ENCODE measurements at regions not wholly inside any gene's neighbourhood (a gene's known extent, or its start where the extent isn't known, plus 50 kb on each side); places are given as distances from the start of the nearest gene placed in this dataset.
A peak's percentile ranks its signal among the peaks of the same experiment; 100 is the strongest.

DNA sequence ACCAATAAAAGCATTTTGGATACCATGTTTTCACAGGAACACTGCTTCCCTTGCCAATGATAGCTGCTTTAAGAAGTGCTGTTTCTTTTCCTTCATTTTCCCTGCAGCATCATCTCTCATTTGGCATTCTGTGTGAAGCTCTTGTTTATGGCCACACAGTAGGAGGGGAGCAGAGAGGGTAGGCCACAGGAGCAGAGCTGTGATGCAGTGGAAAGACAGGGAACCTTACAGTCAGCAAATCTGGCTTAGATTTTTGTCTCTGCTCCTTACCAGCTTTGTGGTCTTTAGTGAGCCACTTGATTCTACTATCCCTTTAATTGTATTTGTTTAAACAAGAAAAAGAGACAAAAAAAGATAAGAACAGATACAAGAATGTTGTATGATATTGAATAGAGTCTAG lies 138.7 kb downstream of the RPL22L1 start:
- TF ChIP-seq, protein P1, sequence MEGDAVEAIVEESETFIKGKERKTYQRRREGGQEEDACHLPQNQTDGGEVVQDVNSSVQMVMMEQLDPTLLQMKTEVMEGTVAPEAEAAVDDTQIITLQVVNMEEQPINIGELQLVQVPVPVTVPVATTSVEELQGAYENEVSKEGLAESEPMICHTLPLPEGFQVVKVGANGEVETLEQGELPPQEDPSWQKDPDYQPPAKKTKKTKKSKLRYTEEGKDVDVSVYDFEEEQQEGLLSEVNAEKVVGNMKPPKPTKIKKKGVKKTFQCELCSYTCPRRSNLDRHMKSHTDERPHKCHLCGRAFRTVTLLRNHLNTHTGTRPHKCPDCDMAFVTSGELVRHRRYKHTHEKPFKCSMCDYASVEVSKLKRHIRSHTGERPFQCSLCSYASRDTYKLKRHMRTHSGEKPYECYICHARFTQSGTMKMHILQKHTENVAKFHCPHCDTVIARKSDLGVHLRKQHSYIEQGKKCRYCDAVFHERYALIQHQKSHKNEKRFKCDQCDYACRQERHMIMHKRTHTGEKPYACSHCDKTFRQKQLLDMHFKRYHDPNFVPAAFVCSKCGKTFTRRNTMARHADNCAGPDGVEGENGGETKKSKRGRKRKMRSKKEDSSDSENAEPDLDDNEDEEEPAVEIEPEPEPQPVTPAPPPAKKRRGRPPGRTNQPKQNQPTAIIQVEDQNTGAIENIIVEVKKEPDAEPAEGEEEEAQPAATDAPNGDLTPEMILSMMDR (IDR thresholded peaks at IDR 0.05): no peak
- no peak overlapping the region for H3K27ac ChIP-seq
- DNase-seq: no peak
- H3K27me3 ChIP-seq: no peaks in the 10 kb centered on the region
- H3K4me3 ChIP-seq: no peak overlapping the region
- peaks cover 0 to 2% of the 10 kb centered on the region in 2 donors for H3K4me1 ChIP-seq
- H3K36me3 ChIP-seq: no peaks in the 10 kb centered on the region
- no peak for ATAC-seq
- H3K9me3 ChIP-seq: no peaks in the 10 kb centered on the region
- intact Hi-C loops (cut with DNase I): no loop called here

DNA sequence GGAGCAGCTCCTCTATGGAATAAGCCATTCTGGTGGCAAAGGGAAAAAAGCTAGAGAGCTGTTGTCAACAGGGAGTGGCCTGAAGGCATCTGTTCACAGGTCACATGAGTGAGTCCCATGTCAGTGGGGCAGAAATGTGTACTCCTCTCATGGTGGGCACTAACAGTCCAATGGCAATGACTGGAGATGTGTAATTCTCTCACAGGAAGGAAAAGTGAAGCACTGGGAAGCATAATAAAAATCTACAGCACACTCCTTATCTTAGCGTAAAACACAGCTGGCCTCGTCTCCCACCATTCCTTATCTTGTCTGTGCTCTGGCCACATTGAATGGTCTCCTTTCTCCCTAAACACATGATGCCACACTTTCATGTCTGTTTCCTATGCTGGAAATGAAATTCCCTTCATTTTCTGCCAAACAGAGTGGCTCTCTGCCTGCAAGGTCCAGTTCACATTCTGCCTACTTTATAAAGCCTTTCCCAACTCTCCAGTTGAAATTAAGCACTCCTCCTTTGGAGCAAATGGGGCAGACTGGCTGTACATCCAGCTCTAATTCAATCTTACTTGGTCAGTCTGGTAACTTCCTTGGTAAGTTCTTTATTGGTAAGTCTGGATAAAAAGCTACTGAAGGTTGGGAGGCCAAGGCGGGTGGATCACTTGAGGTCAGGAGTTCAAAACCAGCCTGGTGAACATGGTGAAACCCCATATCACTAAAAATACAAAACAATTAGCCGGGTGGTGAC lies 139.8 kb downstream of the RPL22L1 start:
- peaks cover 0 to 2% of the 10 kb centered on the region in 2 donors for H3K4me1 ChIP-seq
- H3K27ac ChIP-seq: no peak overlapping the region
- H3K27me3 ChIP-seq: no peaks in the 10 kb centered on the region
- intact Hi-C loops (cut with DNase I): no loop called here
- TF ChIP-seq, protein P1 (IDR thresholded peaks at IDR 0.05): no peak
- H3K9me3 ChIP-seq: no peaks in the 10 kb centered on the region
- ATAC-seq (no peak), DNase-seq (no peak)
- H3K36me3 ChIP-seq: no peaks in the 10 kb centered on the region
- no peak overlapping the region for H3K4me3 ChIP-seq

DNA sequence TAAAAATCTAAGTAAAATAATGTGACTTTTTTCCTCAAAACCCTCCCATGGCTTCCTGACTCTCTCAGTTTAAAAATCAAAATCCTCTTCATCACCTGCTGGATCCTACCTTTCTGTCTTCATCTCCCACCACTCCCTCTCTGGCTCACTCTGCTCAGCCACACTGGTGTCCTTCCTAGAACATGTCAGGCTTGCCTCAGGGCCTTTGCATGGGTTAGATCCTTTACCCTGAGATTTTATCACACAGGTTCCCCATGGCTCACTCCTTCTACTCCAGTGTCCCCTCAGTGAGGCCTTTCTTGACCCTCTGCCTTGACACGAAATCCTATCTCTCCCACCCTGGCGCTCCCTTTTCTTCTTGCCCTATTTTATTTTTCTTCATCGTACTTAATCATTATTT lies 141.8 kb downstream of the RPL22L1 start:
- no peak for ATAC-seq
- Histone ChIP-seq H3K36me3 (no peaks in the 10 kb centered on the region), H3K27ac (no peak overlapping the region), H3K4me1 (peaks cover 0 to 2% of the 10 kb centered on the region in 2 donors), H3K9me3 (no peaks in the 10 kb centered on the region), H3K27me3 (no peaks in the 10 kb centered on the region), H3K4me3 (no peak overlapping the region)
- intact Hi-C loops (cut with DNase I): no loop called here
- no peak for DNase-seq
- TF ChIP-seq, protein P1 (IDR thresholded peaks at IDR 0.05): no peak

DNA sequence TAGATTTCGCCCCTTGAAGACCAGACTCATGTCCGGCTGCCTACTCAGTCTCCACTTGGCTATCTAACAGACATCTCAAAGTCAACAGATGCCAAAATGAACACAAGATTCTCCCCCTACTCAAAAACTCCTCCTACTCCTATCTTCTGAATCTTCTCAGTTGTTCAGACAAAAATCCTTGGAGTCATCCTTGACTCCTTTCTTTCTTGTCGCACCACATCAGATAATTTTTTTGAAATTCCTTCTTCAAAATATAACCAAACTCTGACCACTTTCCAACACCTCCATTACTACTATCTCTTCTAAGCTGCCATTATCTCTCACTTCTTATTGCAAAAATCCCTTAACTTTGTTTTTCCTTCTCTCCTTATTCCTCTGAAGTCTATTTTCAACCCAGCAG lies 141.9 kb upstream of the SLC7A14 start:
- intact Hi-C loops (cut with DNase I): no loop called here
- Histone ChIP-seq H3K36me3 (no peaks in the 10 kb centered on the region), H3K27me3 (no peaks in the 10 kb centered on the region), H3K4me1 (peaks cover 0 to 2% of the 10 kb centered on the region in 2 donors), H3K9me3 (no peaks in the 10 kb centered on the region), H3K27ac (peak overlapping the region in 1 of 2 donors; percentile 10), H3K4me3 (no peak overlapping the region)
- DNase-seq (no peak), ATAC-seq (no peak)
- TF ChIP-seq, protein P1 (IDR thresholded peaks at IDR 0.05): no peak

DNA sequence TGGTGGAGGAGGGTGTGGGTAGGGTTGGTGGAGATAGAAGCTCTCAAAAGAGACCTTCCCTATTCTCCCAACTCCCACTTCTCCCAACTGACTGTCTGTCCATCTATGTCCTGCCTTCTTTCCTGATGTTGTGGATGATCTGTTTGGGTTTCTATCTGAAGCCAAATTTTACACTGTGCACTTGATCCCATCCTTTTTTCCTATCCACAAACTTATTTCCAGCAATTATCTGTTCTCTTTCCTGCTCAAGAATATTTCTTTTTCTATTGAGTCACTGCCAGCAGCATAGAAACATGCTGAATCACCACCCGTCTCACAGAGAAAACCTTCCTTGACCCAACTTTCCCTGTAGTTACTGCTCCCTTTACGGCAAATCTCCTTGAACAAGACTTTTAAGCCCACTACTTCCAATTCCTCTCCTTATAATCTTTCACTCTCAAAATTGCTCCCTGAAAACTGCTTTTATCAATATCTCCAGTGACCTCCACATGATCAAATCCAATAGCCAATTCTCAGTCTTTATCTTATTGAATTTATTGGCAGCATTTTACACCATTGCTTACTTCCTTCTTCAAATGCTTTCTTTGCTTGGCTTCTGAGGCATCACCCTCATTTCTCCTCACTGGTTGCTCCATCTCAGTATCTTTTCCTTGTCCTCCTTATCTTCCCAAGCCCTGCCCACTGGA lies 141.2 kb upstream of the SLC7A14 start:
- intact Hi-C loops (cut with DNase I): no loop called here

More for the DNA sequence above, 141.2 kb upstream of the SLC7A14 start:
- Histone ChIP-seq H3K27ac (peak overlapping the region in 1 of 2 donors; percentile 10), H3K9me3 (no peaks in the 10 kb centered on the region), H3K27me3 (no peaks in the 10 kb centered on the region), H3K36me3 (no peaks in the 10 kb centered on the region), H3K4me1 (peaks cover 0 to 2% of the 10 kb centered on the region in 2 donors), H3K4me3 (no peak overlapping the region)
- TF ChIP-seq, protein P1 (IDR thresholded peaks at IDR 0.05): no peak
- ATAC-seq (peak; percentile 47), DNase-seq (no peak)

Measured in left lung (tissue), 4 donors.